Upper lobe of right lung (tissue), 1 donor: ENCODE measurements at regions not wholly inside any gene's neighbourhood (a gene's known extent, or its start where the extent isn't known, plus 50 kb on each side); places are given as distances from the start of the nearest gene placed in this dataset.
A peak's percentile ranks its signal among the peaks of the same experiment; 100 is the strongest.

ENCODE experiments used
- ATAC-seq: fragments of 200-7000 bp; cut with Tn5 transposase; one replicate; pipeline ENCODE4 v1.9.1; 2020; ENCODE audit warnings: mild to moderate bottlenecking, moderate library complexity
- DNase-seq: peaks from one replicate; pipeline ENCODE4 v3.0.0-alpha.2; 2020
- H3K27ac ChIP-seq: fragments of 200-600 bp; one replicate; pipeline ENCODE4 v1.8.0; 2022
- H3K27me3 ChIP-seq: fragments of 200-600 bp; one replicate; pipeline ENCODE4 v1.8.0; 2022; ENCODE audit warnings: mild to moderate bottlenecking
- H3K36me3 ChIP-seq: fragments of 200-600 bp; one replicate; pipeline ENCODE4 v1.8.0; 2022
- H3K4me1 ChIP-seq: fragments of 200-600 bp; one replicate; pipeline ENCODE4 v1.8.0; 2022
- H3K4me3 ChIP-seq: fragments of 200-600 bp; one replicate; pipeline ENCODE4 v1.8.0; 2022; ENCODE audit warnings: mild to moderate bottlenecking
- H3K9me3 ChIP-seq: fragments of 200-600 bp; one replicate; pipeline ENCODE4 v1.8.0; 2022
- intact Hi-C: fragments of 100-400 bp; cut with DNase I; formaldehyde crosslinking; loops from one replicate; pipeline ENCODE4 v1.11.0; 2022
- TF ChIP-seq, protein P1 (sequence below): fragments of 200-600 bp; IDR thresholded peaks from one replicate; pipeline ENCODE4 v1.8.0; 2022; ENCODE audit warnings: antibody characterized with exemption
- donor health status: DM: no; HTN: yes; CAD: no; lungs with severe emphysema.

- intact Hi-C loops, result no loop called here
- Histone ChIP-seq H3K36me3 (no peaks in the 10 kb centered on the region), H3K27me3 (no peaks in the 10 kb centered on the region), H3K4me1 (no peaks in the 10 kb centered on the region), H3K4me3 (no peak overlapping the region), H3K27ac (no peak overlapping the region), H3K9me3 (no peaks in the 10 kb centered on the region)
- DNase-seq (no peak), ATAC-seq (no peak)
- TF ChIP-seq, protein P1, sequence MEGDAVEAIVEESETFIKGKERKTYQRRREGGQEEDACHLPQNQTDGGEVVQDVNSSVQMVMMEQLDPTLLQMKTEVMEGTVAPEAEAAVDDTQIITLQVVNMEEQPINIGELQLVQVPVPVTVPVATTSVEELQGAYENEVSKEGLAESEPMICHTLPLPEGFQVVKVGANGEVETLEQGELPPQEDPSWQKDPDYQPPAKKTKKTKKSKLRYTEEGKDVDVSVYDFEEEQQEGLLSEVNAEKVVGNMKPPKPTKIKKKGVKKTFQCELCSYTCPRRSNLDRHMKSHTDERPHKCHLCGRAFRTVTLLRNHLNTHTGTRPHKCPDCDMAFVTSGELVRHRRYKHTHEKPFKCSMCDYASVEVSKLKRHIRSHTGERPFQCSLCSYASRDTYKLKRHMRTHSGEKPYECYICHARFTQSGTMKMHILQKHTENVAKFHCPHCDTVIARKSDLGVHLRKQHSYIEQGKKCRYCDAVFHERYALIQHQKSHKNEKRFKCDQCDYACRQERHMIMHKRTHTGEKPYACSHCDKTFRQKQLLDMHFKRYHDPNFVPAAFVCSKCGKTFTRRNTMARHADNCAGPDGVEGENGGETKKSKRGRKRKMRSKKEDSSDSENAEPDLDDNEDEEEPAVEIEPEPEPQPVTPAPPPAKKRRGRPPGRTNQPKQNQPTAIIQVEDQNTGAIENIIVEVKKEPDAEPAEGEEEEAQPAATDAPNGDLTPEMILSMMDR, result no peak
Observed at GRCh38 chr5:54624805-54625568, 107.4 kb downstream of the SNX18 start.

GRCh38 chr5:54621709-54622108 is 104.2 kb downstream of the SNX18 start:
- ATAC-seq (no peak), DNase-seq (no peak)
- Histone ChIP-seq H3K27me3 (no peaks in the 10 kb centered on the region), H3K36me3 (no peaks in the 10 kb centered on the region), H3K9me3 (no peaks in the 10 kb centered on the region), H3K4me3 (no peak overlapping the region), H3K4me1 (no peaks in the 10 kb centered on the region), H3K27ac (no peak overlapping the region)
- TF ChIP-seq, protein P1, result no peak
- intact Hi-C loops, result no loop called here

GRCh38 chr5:54621048-54621447 is 103.5 kb downstream of the SNX18 start:
- no peaks in the 10 kb centered on the region for H3K9me3 ChIP-seq
- DNase-seq (no peak), ATAC-seq (no peak)
- H3K27ac ChIP-seq, result no peak overlapping the region
- H3K4me3 ChIP-seq, result no peak overlapping the region
- intact Hi-C loops, result no loop called here
- TF ChIP-seq, protein P1, result no peak
- peaks cover 4% of the 10 kb centered on the region for H3K4me1 ChIP-seq
- H3K36me3 ChIP-seq, result no peaks in the 10 kb centered on the region
- H3K27me3 ChIP-seq, result no peaks in the 10 kb centered on the region

DNA sequence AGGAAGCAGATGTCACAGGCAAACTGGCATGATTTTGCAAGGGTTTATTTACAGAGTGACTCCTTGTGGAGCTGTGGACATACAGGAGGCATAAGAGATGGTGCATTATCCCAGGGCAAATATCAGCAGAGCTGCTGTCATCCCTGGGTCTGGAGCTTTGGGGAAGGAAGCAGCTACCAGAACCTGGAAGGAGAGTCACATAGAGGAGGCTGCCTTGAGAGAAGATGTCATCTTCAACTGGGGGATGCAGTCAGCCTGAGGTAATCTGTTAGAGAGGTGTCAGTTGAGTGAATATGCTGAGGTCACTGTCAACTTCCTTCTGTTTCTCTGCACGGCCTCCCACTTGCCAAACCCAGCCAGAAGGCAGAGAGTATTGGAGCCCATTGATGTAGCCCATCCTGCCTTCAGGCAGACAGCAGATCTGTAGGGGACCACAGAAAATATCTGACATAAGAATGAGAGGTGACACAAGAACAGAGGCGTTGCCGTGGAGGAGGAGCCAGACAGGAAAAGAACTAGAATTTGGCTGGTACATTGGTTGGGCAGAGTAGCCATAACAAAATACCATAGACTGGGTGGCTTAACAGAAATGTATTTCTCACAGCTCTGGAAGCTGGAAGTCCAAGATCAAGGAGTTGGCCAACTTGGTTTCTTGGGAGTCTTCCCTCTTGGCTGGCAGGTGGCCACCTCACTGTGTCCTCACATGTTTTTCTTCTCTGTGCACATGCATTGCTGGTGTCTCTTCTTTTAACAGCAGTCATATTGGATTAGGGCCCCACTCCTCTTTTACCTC is 102.8 kb downstream of the SNX18 start:
- no peak overlapping the region for H3K27ac ChIP-seq
- DNase-seq (no peak), ATAC-seq (peak; percentile 51)
- no peak overlapping the region for H3K4me3 ChIP-seq
- H3K4me1 ChIP-seq, result peaks cover 11% of the 10 kb centered on the region
- TF ChIP-seq, protein P1, result no peak
- no peaks in the 10 kb centered on the region for H3K27me3 ChIP-seq
- H3K9me3 ChIP-seq, result no peaks in the 10 kb centered on the region
- no peaks in the 10 kb centered on the region for H3K36me3 ChIP-seq
- intact Hi-C loops, result no loop called here

GRCh38 chr5:54619731-54620130 is 102.2 kb downstream of the SNX18 start:
- TF ChIP-seq, protein P1, result no peak
- no peaks in the 10 kb centered on the region for H3K27me3 ChIP-seq
- no peak overlapping the region for H3K4me3 ChIP-seq
- no peaks in the 10 kb centered on the region for H3K36me3 ChIP-seq
- intact Hi-C loops, result no loop called here
- H3K9me3 ChIP-seq, result no peaks in the 10 kb centered on the region
- no peak overlapping the region for H3K27ac ChIP-seq
- ATAC-seq, result no peak
- H3K4me1 ChIP-seq, result peaks cover 13% of the 10 kb centered on the region
- DNase-seq, result no peak
